Mesenchymal stem cell (in vitro differentiated cells and primary cell): ENCODE measurements at regions not wholly inside any gene's neighbourhood (a gene's known extent, or its start where the extent isn't known, plus 50 kb on each side); places are given as distances from the start of the nearest gene placed in this dataset.

Source experiments
- DNase-seq: peaks from one replicate; pipeline ENCODE4 v3.0.0-alpha.2; 2013
- H2AFZ ChIP-seq: one replicate; pipeline ENCODE4 v1.6.1; 2013; ENCODE audit warnings: low read depth, mild to moderate bottlenecking, control low read depth, inconsistent platforms, low read length, moderate library complexity
- H2AK5ac ChIP-seq: 2 replicates; pipeline ENCODE4 v1.6.1; 2013; ENCODE audit warnings: low read length, moderate library complexity, mild to moderate bottlenecking, inconsistent platforms; ENCODE audit not compliant: severe bottlenecking
- H2BK120ac ChIP-seq: one replicate; pipeline ENCODE4 v1.6.1; 2013; ENCODE audit warnings: low read depth, mild to moderate bottlenecking, inconsistent platforms, low read length, moderate library complexity
- H2BK12ac ChIP-seq, 2 experiments: one replicate each; pipeline ENCODE4 v1.6.1; 2013; ENCODE audit warnings: inconsistent platforms in 2 of 2, low read length in 2 of 2, mild to moderate bottlenecking in 2 of 2, moderate library complexity in 2 of 2, control low read depth in 1 of 2
- H2BK15ac ChIP-seq: one replicate; pipeline ENCODE4 v1.6.1; 2013; ENCODE audit warnings: mild to moderate bottlenecking, low read depth, inconsistent platforms; ENCODE audit not compliant: poor library complexity, severe bottlenecking
- H2BK5ac ChIP-seq: 2 replicates; pipeline ENCODE4 v1.6.1; 2013; ENCODE audit warnings: low read depth, mild to moderate bottlenecking, low read length, control low read depth, inconsistent platforms; ENCODE audit not compliant: poor library complexity, severe bottlenecking
- H3K14ac ChIP-seq, 2 experiments: one replicate each; pipeline ENCODE4 v1.6.1; 2013; ENCODE audit warnings: inconsistent platforms in 2 of 2, low read length in 2 of 2, control low read depth in 1 of 2, mild to moderate bottlenecking in 1 of 2, moderate library complexity in 1 of 2
- H3K18ac ChIP-seq, 2 experiments: one replicate each; pipeline ENCODE4 v1.6.1; 2013; ENCODE audit warnings: inconsistent platforms in 2 of 2, low read length in 2 of 2, control low read depth in 1 of 2, low read depth in 1 of 2, mild to moderate bottlenecking in 1 of 2
- H3K23ac ChIP-seq, 2 experiments: one replicate each; pipeline ENCODE4 v1.6.1; 2013; ENCODE audit warnings: inconsistent platforms in 2 of 2, low read length in 2 of 2, mild to moderate bottlenecking in 2 of 2, moderate library complexity in 2 of 2, control low read depth in 1 of 2
- H3K27ac ChIP-seq: 2 replicates; pipeline ENCODE4 v1.5.1; 2013; ENCODE audit warnings: mild to moderate bottlenecking, moderate library complexity, low read length, control low read depth, inconsistent platforms; ENCODE audit not compliant: poor library complexity, severe bottlenecking
- H3K27me3 ChIP-seq, 2 experiments: 2 replicates each; pipeline versions ENCODE4 v1.6.1 to v1.7.0; 2013; ENCODE audit warnings: low read length in 2 of 2, mild to moderate bottlenecking in 2 of 2, moderate library complexity in 2 of 2, control low read depth in 1 of 2, inconsistent platforms in 1 of 2; ENCODE audit not compliant: control insufficient read depth in 1 of 2, insufficient read depth in 1 of 2
- H3K36me3 ChIP-seq, 2 experiments: 2 replicates each; pipeline versions ENCODE4 v1.6.1 to v1.7.0; 2013; ENCODE audit warnings: low read length in 2 of 2, control low read depth in 1 of 2, inconsistent platforms in 1 of 2, low read depth in 1 of 2, mild to moderate bottlenecking in 1 of 2; ENCODE audit not compliant: insufficient read depth in 2 of 2, control insufficient read depth in 1 of 2
- H3K4ac ChIP-seq, 2 experiments: one replicate each; pipeline ENCODE4 v1.6.1; 2013; ENCODE audit warnings: inconsistent platforms in 2 of 2, low read length in 2 of 2, mild to moderate bottlenecking in 2 of 2, moderate library complexity in 2 of 2, control low read depth in 1 of 2, low read depth in 1 of 2
- H3K4me1 ChIP-seq: 2 replicates; pipeline ENCODE4 v1.6.1; 2013; ENCODE audit warnings: low read depth, low read length, control low read depth; ENCODE audit not compliant: control insufficient read depth, insufficient read depth
- H3K4me2 ChIP-seq: 2 replicates; pipeline ENCODE4 v1.6.1; 2013; ENCODE audit warnings: low read length, mild to moderate bottlenecking, inconsistent platforms; ENCODE audit not compliant: poor library complexity, severe bottlenecking
- H3K4me3 ChIP-seq, 2 experiments: 2 replicates each; pipeline versions ENCODE4 v1.5.1 to v1.7.0; 2013; ENCODE audit warnings: low read length in 2 of 2, mild to moderate bottlenecking in 2 of 2, control low read depth in 1 of 2, low read depth in 1 of 2; ENCODE audit not compliant: insufficient read depth in 1 of 2
- H3K79me1 ChIP-seq: replicated peaks from 2 replicates; pipeline ENCODE4 v1.6.1; 2013; ENCODE audit warnings: mild to moderate bottlenecking, control low read depth, low read length, inconsistent platforms; ENCODE audit not compliant: poor library complexity, severe bottlenecking
- H3K9ac ChIP-seq: 2 replicates; pipeline ENCODE4 v1.7.0; 2013; ENCODE audit warnings: mild to moderate bottlenecking, low read length, moderate library complexity
- H3K9me3 ChIP-seq: 2 replicates; pipeline ENCODE4 v1.7.0; 2013; ENCODE audit warnings: mild to moderate bottlenecking, low read length; ENCODE audit not compliant: control insufficient read depth
- H4K8ac ChIP-seq: one replicate; pipeline ENCODE4 v1.6.1; 2013; ENCODE audit warnings: inconsistent platforms, mild to moderate bottlenecking, low read length, moderate library complexity
- H4K91ac ChIP-seq: one replicate; pipeline ENCODE4 v1.6.1; 2013; ENCODE audit warnings: mild to moderate bottlenecking, low read length, inconsistent platforms
- WGBS: methylation state at CpG from one replicate; pipeline ENCODE4 v1.1.7; 2013; ENCODE audit warnings: mixed read lengths; 5-methylcytosine and 5-hydroxymethylcytosine counted together

GRCh38 chr1:82907313-82907712 lies 1091.6 kb downstream of the TTLL7 start:
- H2AK5ac ChIP-seq, result no peak overlapping the region
- no peak overlapping the region for H3K14ac ChIP-seq
- no peak overlapping the region for H2BK15ac ChIP-seq
- H3K27ac ChIP-seq, result no peak overlapping the region
- no peaks in the 10 kb centered on the region for H3K27me3 ChIP-seq
- no peaks in the 10 kb centered on the region for H3K79me1 ChIP-seq
- H3K4ac ChIP-seq, result no peak overlapping the region
- H3K4me2 ChIP-seq, result no peak overlapping the region
- H4K91ac ChIP-seq, result no peak overlapping the region
- H3K36me3 ChIP-seq, result no peaks in the 10 kb centered on the region
- no peak overlapping the region for H3K18ac ChIP-seq
- DNase-seq, result no peak
- WGBS, result 93% methylated on average over 2 of the region's 3 CpGs
- H2BK5ac ChIP-seq, result no peak overlapping the region
- no peaks in the 10 kb centered on the region for H3K4me1 ChIP-seq
- H3K4me3 ChIP-seq, result no peak overlapping the region
- H2BK12ac ChIP-seq, result no peak overlapping the region
- H2AFZ ChIP-seq, result no peak overlapping the region
- H4K8ac ChIP-seq, result no peak overlapping the region
- H2BK120ac ChIP-seq, result no peak overlapping the region
- no peak overlapping the region for H3K23ac ChIP-seq
- H3K9me3 ChIP-seq, result no peaks in the 10 kb centered on the region
- no peak overlapping the region for H3K9ac ChIP-seq

- Histone ChIP-seq H4K8ac (no peak overlapping the region), H2AK5ac (no peak overlapping the region), H3K18ac (no peak overlapping the region), H3K14ac (no peak overlapping the region), H3K4ac (no peak overlapping the region), H3K36me3 (no peaks in the 10 kb centered on the region), H2AFZ (no peak overlapping the region), H2BK15ac (no peak overlapping the region), H3K9me3 (no peaks in the 10 kb centered on the region), H3K9ac (no peak overlapping the region), H3K27ac (no peak overlapping the region), H3K23ac (no peak overlapping the region), H2BK5ac (no peak overlapping the region), H3K27me3 (no peaks in the 10 kb centered on the region), H3K79me1 (no peaks in the 10 kb centered on the region), H3K4me2 (no peak overlapping the region), H2BK12ac (no peak overlapping the region), H4K91ac (no peak overlapping the region), H3K4me3 (no peak overlapping the region), H2BK120ac (no peak overlapping the region), H3K4me1 (no peaks in the 10 kb centered on the region)
- no peak for DNase-seq
- WGBS, result 100% methylated on average over 4 of the region's 4 CpGs
Observed at GRCh38 chr1:82903626-82904025, 1095.3 kb downstream of the TTLL7 start.

DNA sequence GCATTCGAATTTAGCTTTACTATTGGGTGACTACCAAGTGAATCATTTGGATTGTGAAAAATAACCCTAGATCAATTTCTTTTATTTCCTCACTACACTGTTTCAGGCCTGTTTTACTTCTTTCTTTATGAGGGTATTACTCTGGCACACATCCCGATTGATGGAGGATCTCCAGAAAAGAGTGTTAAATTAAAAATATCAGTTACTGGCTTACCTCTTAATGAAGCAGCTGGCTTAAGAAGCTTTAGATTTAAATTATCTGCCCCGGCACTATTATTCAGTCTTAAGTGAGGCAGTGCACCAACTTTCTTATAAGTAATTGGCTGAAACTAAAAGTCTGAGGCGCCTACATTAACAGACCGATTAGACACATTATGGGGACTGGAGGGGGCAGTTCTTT lies 1097.4 kb downstream of the TTLL7 start:
- H4K91ac ChIP-seq, result no peak overlapping the region
- no peak overlapping the region for H3K18ac ChIP-seq
- no peak overlapping the region for H2AK5ac ChIP-seq
- H3K4me3 ChIP-seq, result no peak overlapping the region
- H3K23ac ChIP-seq, result no peak overlapping the region
- H2BK5ac ChIP-seq, result no peak overlapping the region
- H4K8ac ChIP-seq, result no peak overlapping the region
- H3K4ac ChIP-seq, result no peak overlapping the region
- no peak overlapping the region for H2BK12ac ChIP-seq
- no peaks in the 10 kb centered on the region for H3K4me1 ChIP-seq
- H3K27ac ChIP-seq, result no peak overlapping the region
- no peak overlapping the region for H2BK15ac ChIP-seq
- DNase-seq, result no peak
- H3K79me1 ChIP-seq, result no peaks in the 10 kb centered on the region
- 90% methylated on average over 4 of the region's 5 CpGs for WGBS
- no peak overlapping the region for H3K4me2 ChIP-seq
- no peak overlapping the region for H3K9ac ChIP-seq
- H3K27me3 ChIP-seq, result no peaks in the 10 kb centered on the region
- H3K9me3 ChIP-seq, result no peaks in the 10 kb centered on the region
- H3K14ac ChIP-seq, result no peak overlapping the region
- H3K36me3 ChIP-seq, result no peaks in the 10 kb centered on the region
- no peak overlapping the region for H2BK120ac ChIP-seq
- no peak overlapping the region for H2AFZ ChIP-seq

DNA sequence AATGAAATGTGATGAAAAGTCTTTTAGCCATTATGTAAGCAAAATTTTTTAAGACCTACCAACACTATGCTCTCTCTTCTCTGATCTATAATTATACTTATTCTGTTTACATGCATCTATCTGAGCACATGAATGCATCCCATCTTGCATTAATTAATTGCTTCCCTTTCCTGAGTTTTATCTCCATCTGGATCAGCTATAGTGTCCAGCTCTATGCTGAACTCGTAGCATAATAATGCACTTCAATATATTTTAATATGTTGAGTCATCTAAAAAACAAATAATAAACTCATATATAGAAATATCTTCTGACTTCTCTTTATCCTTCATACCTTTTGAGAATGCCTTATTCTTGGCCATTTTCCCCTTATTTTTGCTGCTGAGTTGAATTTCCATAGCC lies 1097.8 kb downstream of the TTLL7 start:
- H2AK5ac ChIP-seq, result no peak overlapping the region
- H2BK15ac ChIP-seq, result no peak overlapping the region
- H3K4me1 ChIP-seq, result no peaks in the 10 kb centered on the region
- H2AFZ ChIP-seq, result no peak overlapping the region
- H3K27ac ChIP-seq, result no peak overlapping the region
- H3K4me2 ChIP-seq, result no peak overlapping the region
- no peak overlapping the region for H3K4ac ChIP-seq
- no peak overlapping the region for H3K23ac ChIP-seq
- no peaks in the 10 kb centered on the region for H3K27me3 ChIP-seq
- no peaks in the 10 kb centered on the region for H3K9me3 ChIP-seq
- H2BK120ac ChIP-seq, result no peak overlapping the region
- no peak overlapping the region for H3K9ac ChIP-seq
- no peaks in the 10 kb centered on the region for H3K79me1 ChIP-seq
- no peak overlapping the region for H4K8ac ChIP-seq
- no peak overlapping the region for H2BK5ac ChIP-seq
- no peak overlapping the region for H3K4me3 ChIP-seq
- WGBS, result no CpG with 5 or more reads among the region's 1 CpG
- no peaks in the 10 kb centered on the region for H3K36me3 ChIP-seq
- H4K91ac ChIP-seq, result no peak overlapping the region
- H2BK12ac ChIP-seq, result no peak overlapping the region
- H3K18ac ChIP-seq, result no peak overlapping the region
- no peak for DNase-seq
- H3K14ac ChIP-seq, result no peak overlapping the region
